ENCODE measurements at regions not wholly inside any gene's neighbourhood (a gene's known extent, or its start where the extent isn't known, plus 50 kb on each side); places are given as distances from the start of the nearest gene placed in this dataset.
A peak's percentile ranks its signal among the peaks of the same experiment; 100 is the strongest.

DNA sequence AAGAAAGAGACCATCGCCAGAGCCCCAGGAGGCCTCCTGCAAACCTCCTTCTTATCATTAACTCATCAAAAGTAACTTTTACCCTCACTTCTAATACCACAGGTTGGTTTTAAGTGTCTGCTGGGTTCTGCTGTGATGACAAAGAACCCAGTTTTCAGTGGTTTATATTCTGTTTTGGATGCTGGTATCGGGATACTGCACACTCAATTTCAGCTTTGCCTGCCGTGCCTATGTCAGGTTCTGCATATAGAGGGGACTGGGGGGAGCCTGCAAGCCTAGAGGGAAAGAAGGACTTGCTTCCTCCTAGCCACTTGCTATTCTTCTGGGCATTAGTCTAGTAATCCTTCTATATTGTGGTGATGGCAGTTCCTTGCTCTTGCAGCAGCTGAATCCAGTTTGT lies 242.4 kb downstream of the KCNRG start:
- Histone ChIP-seq H3K36me3 (no peaks in the 10 kb centered on the region), H3K27ac (no peak overlapping the region), H3K4me3 (no peak overlapping the region), H3K9me3 (no peaks in the 10 kb centered on the region), H3K4me1 (no peaks in the 10 kb centered on the region), H3K27me3 (no peaks in the 10 kb centered on the region)
- DNase-seq: no peak
- TF ChIP-seq POLR2A (IDR thresholded peaks at IDR 0.05) (no peak), CTCF (IDR thresholded peaks at IDR 0.05) (no peak)
- ATAC-seq: no peak
- intact Hi-C loops (cut with DNase I): no loop called here
- 85 to 94% (median 91%) methylated on average over 3 of the region's 3 CpGs for WGBS, 4 donors

DNA sequence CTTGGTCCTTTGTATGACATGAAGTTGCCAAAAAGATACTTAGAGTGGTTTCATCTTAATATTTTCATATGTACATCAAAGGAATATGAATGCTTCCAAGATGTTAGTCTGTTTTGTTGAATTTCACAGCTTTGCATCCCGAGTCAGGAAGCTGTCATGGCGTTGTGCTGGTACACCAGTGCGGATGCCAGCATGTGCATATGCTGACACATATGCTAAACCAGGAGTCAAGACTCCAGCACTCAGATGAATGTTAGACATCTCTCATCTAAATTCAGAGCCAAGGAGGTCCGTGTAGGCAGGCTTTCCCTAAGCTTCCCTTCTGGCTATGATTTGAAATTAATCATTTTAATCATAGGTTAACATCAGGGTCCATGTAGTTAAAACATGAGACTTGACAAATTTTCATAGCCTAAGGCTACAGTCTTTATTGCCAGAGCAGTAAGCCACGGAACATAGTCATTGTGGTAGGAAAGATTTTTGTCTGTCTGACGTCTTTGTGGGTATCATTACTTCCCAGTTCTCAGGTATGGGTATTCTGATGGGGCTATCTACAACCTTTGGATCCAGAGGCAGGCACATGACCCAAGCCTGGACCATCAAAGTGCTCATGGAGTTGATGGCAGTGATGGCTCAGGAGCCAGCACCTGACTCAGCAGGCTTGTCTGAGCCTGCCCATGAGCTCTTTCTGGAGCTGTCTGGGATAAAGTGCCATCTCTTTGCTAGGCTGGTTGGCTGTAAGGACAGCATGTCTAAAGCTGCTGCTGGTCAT lies 246.1 kb downstream of the KCNRG start:
- Histone ChIP-seq H3K27ac (no peak overlapping the region), H3K4me3 (no peak overlapping the region), H3K9me3 (no peaks in the 10 kb centered on the region), H3K36me3 (no peaks in the 10 kb centered on the region), H3K4me1 (no peaks in the 10 kb centered on the region), H3K27me3 (no peaks in the 10 kb centered on the region)
- DNase-seq (no peak), ATAC-seq (no peak)
- no peak for TF ChIP-seq CTCF (IDR thresholded peaks at IDR 0.05)
- no peak for TF ChIP-seq POLR2A (IDR thresholded peaks at IDR 0.05)
- 86 to 93% (median 89%) methylated on average over 6 of the region's 6 CpGs for WGBS, 4 donors
- intact Hi-C loops (cut with DNase I): no loop called here

DNA sequence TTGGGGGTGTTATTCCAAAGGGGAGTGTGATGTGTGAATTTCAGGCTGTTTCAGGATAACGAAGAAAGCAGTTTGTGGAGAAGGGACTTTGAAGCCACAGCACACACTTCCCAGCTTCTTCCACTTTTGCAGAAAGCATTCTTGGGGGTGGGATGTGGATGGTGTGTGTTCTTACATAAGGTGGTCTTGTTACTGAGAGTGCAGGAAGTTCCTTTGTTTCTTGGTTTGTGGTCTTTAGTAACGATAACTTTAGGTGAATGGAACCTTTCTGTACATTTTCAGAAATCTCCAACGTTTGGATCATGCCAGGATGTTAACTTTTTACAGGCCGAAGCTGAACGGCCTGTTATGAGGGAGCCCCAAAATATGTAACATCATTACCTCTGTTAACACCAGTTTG lies 251.8 kb downstream of the KCNRG start:
- intact Hi-C loops (cut with DNase I): no loop called here
- H3K27ac ChIP-seq: no peak overlapping the region
- WGBS, 4 donors: 70 to 91% (median 74%) methylated on average over 5 of the region's 5 CpGs
- peaks cover 0 to 5% (median 0%) of the 10 kb centered on the region in 12 donors for H3K4me1 ChIP-seq
- no peak for DNase-seq
- H3K36me3 ChIP-seq: no peaks in the 10 kb centered on the region
- H3K9me3 ChIP-seq: no peaks in the 10 kb centered on the region
- TF ChIP-seq CTCF (IDR thresholded peaks at IDR 0.05) (no peak), POLR2A (IDR thresholded peaks at IDR 0.05) (no peak)
- H3K4me3 ChIP-seq: no peak overlapping the region
- ATAC-seq: no peak
- no peaks in the 10 kb centered on the region for H3K27me3 ChIP-seq

DNA sequence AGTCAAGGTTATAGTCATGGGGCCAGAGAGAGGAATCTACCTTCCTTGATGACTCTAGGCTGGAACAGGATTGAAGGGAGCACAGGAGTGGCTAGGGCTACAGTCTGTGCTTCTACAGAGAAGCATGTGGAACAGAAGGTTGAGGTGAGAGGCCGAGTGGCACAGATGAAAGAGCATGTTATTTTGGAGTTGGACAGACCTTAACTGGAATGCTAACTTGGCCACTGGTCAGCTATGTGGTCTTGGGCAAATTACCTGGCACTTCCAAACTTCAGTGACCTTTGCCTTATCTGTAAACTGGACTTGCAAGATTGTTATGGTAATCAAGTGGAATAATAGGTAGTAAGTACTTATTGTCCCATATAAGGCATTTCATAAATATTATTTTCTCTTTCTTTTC lies 252.7 kb downstream of the KCNRG start:
- ATAC-seq (peak in 1 of 4 donors; percentile 24), DNase-seq (no peak)
- no peaks in the 10 kb centered on the region for H3K9me3 ChIP-seq
- no peaks in the 10 kb centered on the region for H3K27me3 ChIP-seq
- no peak overlapping the region for H3K27ac ChIP-seq
- no peaks in the 10 kb centered on the region for H3K36me3 ChIP-seq
- no peak for TF ChIP-seq POLR2A (IDR thresholded peaks at IDR 0.05)
- TF ChIP-seq CTCF (IDR thresholded peaks at IDR 0.05): no peak
- intact Hi-C loops (cut with DNase I): no loop called here
- 24 to 61% (median 46%) methylated on average over 1 of the region's 1 CpG for WGBS, 4 donors
- H3K4me3 ChIP-seq: no peak overlapping the region
- peaks cover 0 to 5% (median 0%) of the 10 kb centered on the region in 12 donors for H3K4me1 ChIP-seq

All from heart left ventricle (tissue), 16 donors.